HEK293T (cell line): ENCODE measurements at regions not wholly inside any gene's neighbourhood (a gene's known extent, or its start where the extent isn't known, plus 50 kb on each side); places are given as distances from the start of the nearest gene placed in this dataset.

ENCODE experiments used
- CTCF ChIA-PET: fragments of 350-600 bp; formaldehyde crosslinking; extraction: SDS; loops from one replicate; lab custom pipeline; 2021; ENCODE audit warnings: antibody characterized with exemption, inconsistent platforms; lab: Yijun Ruan, JAX
- POLR2A ChIA-PET: fragments of 350-600 bp; formaldehyde crosslinking; extraction: SDS; loops from one replicate; lab custom pipeline; 2020; ENCODE audit warnings: antibody characterized with exemption, inconsistent platforms; lab: Yijun Ruan, JAX
- DNase-seq: peaks from one replicate; pipeline ENCODE4 v3.0.0; 2012; ENCODE audit warnings: mixed read lengths; ENCODE audit errors: extremely low spot score
- ARNT ChIP-seq: fragments of 450-650 bp; IDR thresholded peaks from 2 replicates; pipeline ENCODE4 v1.6.1; 2017; ENCODE audit warnings: mild to moderate bottlenecking
- BHLHE40 ChIP-seq: fragments of 450-650 bp; IDR thresholded peaks from 2 replicates; pipeline ENCODE4 v1.6.1; 2016; ENCODE audit warnings: mild to moderate bottlenecking, moderate library complexity, borderline replicate concordance
- CTBP1 ChIP-seq: fragments of 450-650 bp; IDR thresholded peaks from 2 replicates; pipeline ENCODE4 v1.6.1; 2016; ENCODE audit warnings: borderline replicate concordance
- ELF4 ChIP-seq: fragments of 450-650 bp; IDR thresholded peaks from 2 replicates; pipeline ENCODE4 v1.6.1; 2017; ENCODE audit warnings: antibody characterized with exemption
- FOXA1 ChIP-seq: fragments of 450-650 bp; IDR thresholded peaks from 2 replicates; pipeline ENCODE4 v1.6.1; 2016; ENCODE audit warnings: mild to moderate bottlenecking
- FOXK2 ChIP-seq: fragments of 450-650 bp; IDR thresholded peaks from 2 replicates; pipeline ENCODE4 v1.6.1; 2016; ENCODE audit warnings: mild to moderate bottlenecking
- FOXM1 ChIP-seq: fragments of 450-650 bp; IDR thresholded peaks from 2 replicates; pipeline ENCODE4 v1.6.1; 2017; ENCODE audit warnings: mild to moderate bottlenecking, borderline replicate concordance
- HDGF ChIP-seq: fragments of 450-650 bp; IDR thresholded peaks from 2 replicates; pipeline ENCODE4 v1.6.1; 2017; ENCODE audit warnings: antibody characterized with exemption, borderline replicate concordance
- L3MBTL2 ChIP-seq: fragments of 450-650 bp; conservative IDR thresholded peaks from 2 replicates; pipeline ENCODE4 v1.6.1; 2016; ENCODE audit warnings: mild to moderate bottlenecking
- LEF1 ChIP-seq: fragments of 450-650 bp; IDR thresholded peaks from 2 replicates; pipeline ENCODE4 v1.6.1; 2017; ENCODE audit warnings: mild to moderate bottlenecking, borderline replicate concordance
- NFRKB ChIP-seq: fragments of 450-650 bp; IDR thresholded peaks from 2 replicates; pipeline ENCODE4 v1.6.1; 2016; ENCODE audit warnings: mild to moderate bottlenecking, moderate library complexity
- PKNOX1 ChIP-seq: fragments of 450-650 bp; IDR thresholded peaks from 2 replicates; pipeline ENCODE4 v1.6.1; 2016
- SP1 ChIP-seq: fragments of 450-650 bp; IDR thresholded peaks from 2 replicates; pipeline ENCODE4 v1.6.1; 2017
- SUZ12 ChIP-seq: fragments of 450-650 bp; IDR thresholded peaks from 2 replicates; pipeline ENCODE4 v1.6.1; 2016; ENCODE audit warnings: mild to moderate bottlenecking
- TARDBP ChIP-seq: fragments of 450-650 bp; IDR thresholded peaks from 2 replicates; pipeline ENCODE4 v1.6.1; 2016
- ZNF384 ChIP-seq: fragments of 450-650 bp; IDR thresholded peaks from 2 replicates; pipeline ENCODE4 v1.6.1; 2016

DNA sequence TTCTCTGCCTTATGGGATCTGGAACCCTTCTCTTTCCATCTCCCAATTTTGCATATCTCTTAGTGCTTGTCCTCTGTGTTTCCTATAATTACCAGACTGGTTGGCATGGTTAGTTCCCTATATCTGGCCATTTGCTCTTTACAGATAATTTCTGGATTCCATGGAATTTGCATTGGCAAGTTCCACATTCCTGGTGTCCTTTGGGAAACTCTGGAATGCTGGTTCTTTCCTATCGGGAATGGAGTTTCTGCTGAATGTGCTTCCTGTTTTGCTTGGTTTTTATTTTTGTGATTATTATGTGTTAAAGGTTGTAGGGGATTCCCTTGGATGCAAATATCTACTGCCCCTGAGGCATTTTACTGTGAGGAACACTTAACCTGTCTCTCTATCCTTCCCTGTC lies 193.0 kb upstream of the BTG1 start:
- TF ChIP-seq NFRKB: no peak
- no peak for TF ChIP-seq SUZ12
- no peak for TF ChIP-seq FOXA1
- TF ChIP-seq CTBP1: no peak
- no peak for TF ChIP-seq HDGF
- no peak for TF ChIP-seq LEF1
- no peak for TF ChIP-seq FOXM1
- no peak for TF ChIP-seq BHLHE40
- TF ChIP-seq SP1: no peak
- no peak for TF ChIP-seq PKNOX1
- TF ChIP-seq ARNT: no peak
- DNase-seq: no peak
- CTCF ChIA-PET: no interaction called here
- POLR2A ChIA-PET: no interaction called here

- TF ChIP-seq TARDBP: no peak
- no peak for TF ChIP-seq L3MBTL2
- TF ChIP-seq ZNF384: no peak
- no peak for TF ChIP-seq ARNT
- no peak for TF ChIP-seq BHLHE40
- no peak for TF ChIP-seq PKNOX1
- TF ChIP-seq NFRKB: no peak
- TF ChIP-seq FOXM1: no peak
- TF ChIP-seq HDGF: no peak
- no peak for TF ChIP-seq ELF4
- no peak for TF ChIP-seq SP1
- TF ChIP-seq FOXK2: no peak
- no peak for TF ChIP-seq LEF1
- TF ChIP-seq SUZ12: no peak
- no peak for TF ChIP-seq CTBP1
- no peak for DNase-seq
- CTCF ChIA-PET: no interaction called here
- POLR2A ChIA-PET: no interaction called here
Observed at GRCh38 chr12:92338102-92338501, 192.5 kb upstream of the BTG1 start.

GRCh38 chr12:92337128-92337527 lies 191.5 kb upstream of the BTG1 start:
- ChIA-PET CTCF (no interaction called here), POLR2A (no interaction called here)
- no peak for DNase-seq
- TF ChIP-seq FOXM1 (no peak), ZNF384 (no peak), PKNOX1 (no peak), SP1 (no peak), BHLHE40 (no peak), SUZ12 (no peak), ELF4 (no peak), L3MBTL2 (no peak), ARNT (no peak), LEF1 (no peak), CTBP1 (no peak), FOXK2 (no peak), HDGF (no peak), TARDBP (no peak), FOXA1 (no peak), NFRKB (no peak)

DNA sequence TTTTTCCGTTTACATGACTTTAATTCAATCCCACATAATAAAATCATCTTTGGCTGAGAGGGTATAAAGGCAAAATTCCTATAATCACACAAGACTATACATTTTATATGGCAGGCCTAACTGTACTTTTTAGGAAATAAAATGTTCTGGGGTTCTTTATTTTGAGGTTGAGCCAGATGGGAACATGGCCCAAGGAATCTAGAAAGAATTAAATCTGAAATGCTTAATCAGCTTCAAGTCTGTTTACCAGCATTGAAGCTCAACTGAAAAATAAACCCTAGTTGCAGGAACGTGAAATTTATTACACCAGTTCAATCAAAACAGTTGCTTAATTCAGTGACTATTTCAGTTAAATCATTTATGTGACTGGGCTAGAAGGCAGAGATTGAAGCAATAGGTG lies 191.0 kb upstream of the BTG1 start:
- ChIA-PET POLR2A (no interaction called here), CTCF (no interaction called here)
- TF ChIP-seq ELF4 (no peak), PKNOX1 (no peak), LEF1 (no peak), SP1 (no peak), FOXA1 (no peak), L3MBTL2 (no peak), BHLHE40 (no peak), NFRKB (no peak), FOXM1 (no peak), HDGF (no peak), CTBP1 (no peak), ARNT (no peak), TARDBP (no peak), ZNF384 (no peak), SUZ12 (no peak), FOXK2 (no peak)
- no peak for DNase-seq

- no peak for DNase-seq
- TF ChIP-seq FOXK2 (no peak), TARDBP (no peak), BHLHE40 (no peak), FOXA1 (no peak), SUZ12 (no peak), HDGF (no peak), FOXM1 (no peak), ELF4 (no peak), PKNOX1 (no peak), CTBP1 (no peak)
- CTCF ChIA-PET: interaction anchor here (0.5 to 0.7 kb wide), 2 partner anchors 212 to 516 kb away, joined by 4 to 7 read pairs; no protein-coding TSS in a partner anchor
- POLR2A ChIA-PET: interaction anchor here (1.3 kb wide), 1 partner anchor 190 kb away, joined by 7 read pairs; the partner anchor contains the start of gene BTG1
Observed at GRCh38 chr12:92335831-92336230, 190.2 kb upstream of the BTG1 start.
